Upper lobe of left lung (tissue), 4 donors: ENCODE measurements at regions not wholly inside any gene's neighbourhood (a gene's known extent, or its start where the extent isn't known, plus 50 kb on each side); places are given as distances from the start of the nearest gene placed in this dataset.

ENCODE experiments used
- POLR2AphosphoS5 ChIP-seq, 2 donors: sonication (generic); formaldehyde crosslinking; IDR thresholded peaks; one replicate each; pipeline ENCODE4 v1.5.1; 2017; ENCODE audit warnings: antibody characterized with exemption in 2 of 2
- TF ChIP-seq, protein P1 (sequence below), 6 experiments: fragments of 450-650 bp in 4 of 6; fragments of 200-600 bp in 2 of 6; sonication (generic) in 2 of 6; IDR thresholded peaks; one replicate each; pipeline ENCODE4 v1.5.1; 2016 to 2019; ENCODE audit warnings: antibody characterized with exemption in 6 of 6

DNA sequence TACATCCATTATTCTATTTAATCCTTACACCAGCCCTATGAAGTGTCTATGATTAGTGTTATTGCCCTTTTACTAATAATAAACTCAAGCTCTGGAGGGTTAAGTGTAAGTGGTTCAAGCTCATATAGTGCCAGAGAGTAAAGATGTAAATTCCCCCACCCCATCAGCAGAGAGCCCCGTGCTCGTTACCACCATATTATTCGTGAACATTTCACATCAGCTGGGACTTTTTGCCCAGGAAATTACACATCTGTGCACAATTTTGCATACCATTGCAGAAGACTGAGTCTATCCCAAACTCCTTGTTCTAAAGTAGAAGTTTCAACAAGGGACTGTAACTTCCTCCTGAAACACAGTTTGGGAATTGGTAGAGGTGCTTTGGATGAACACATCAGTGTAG, 220.1 kb downstream of the BCAS1 start:
- TF ChIP-seq, protein P1, sequence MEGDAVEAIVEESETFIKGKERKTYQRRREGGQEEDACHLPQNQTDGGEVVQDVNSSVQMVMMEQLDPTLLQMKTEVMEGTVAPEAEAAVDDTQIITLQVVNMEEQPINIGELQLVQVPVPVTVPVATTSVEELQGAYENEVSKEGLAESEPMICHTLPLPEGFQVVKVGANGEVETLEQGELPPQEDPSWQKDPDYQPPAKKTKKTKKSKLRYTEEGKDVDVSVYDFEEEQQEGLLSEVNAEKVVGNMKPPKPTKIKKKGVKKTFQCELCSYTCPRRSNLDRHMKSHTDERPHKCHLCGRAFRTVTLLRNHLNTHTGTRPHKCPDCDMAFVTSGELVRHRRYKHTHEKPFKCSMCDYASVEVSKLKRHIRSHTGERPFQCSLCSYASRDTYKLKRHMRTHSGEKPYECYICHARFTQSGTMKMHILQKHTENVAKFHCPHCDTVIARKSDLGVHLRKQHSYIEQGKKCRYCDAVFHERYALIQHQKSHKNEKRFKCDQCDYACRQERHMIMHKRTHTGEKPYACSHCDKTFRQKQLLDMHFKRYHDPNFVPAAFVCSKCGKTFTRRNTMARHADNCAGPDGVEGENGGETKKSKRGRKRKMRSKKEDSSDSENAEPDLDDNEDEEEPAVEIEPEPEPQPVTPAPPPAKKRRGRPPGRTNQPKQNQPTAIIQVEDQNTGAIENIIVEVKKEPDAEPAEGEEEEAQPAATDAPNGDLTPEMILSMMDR (IDR thresholded peaks at IDR 0.05) = no peak
- no peak for TF ChIP-seq POLR2AphosphoS5 (IDR thresholded peaks at IDR 0.05)
